ENCODE measurements at regions not wholly inside any gene's neighbourhood (a gene's known extent, or its start where the extent isn't known, plus 50 kb on each side); places are given as distances from the start of the nearest gene placed in this dataset.

DNA sequence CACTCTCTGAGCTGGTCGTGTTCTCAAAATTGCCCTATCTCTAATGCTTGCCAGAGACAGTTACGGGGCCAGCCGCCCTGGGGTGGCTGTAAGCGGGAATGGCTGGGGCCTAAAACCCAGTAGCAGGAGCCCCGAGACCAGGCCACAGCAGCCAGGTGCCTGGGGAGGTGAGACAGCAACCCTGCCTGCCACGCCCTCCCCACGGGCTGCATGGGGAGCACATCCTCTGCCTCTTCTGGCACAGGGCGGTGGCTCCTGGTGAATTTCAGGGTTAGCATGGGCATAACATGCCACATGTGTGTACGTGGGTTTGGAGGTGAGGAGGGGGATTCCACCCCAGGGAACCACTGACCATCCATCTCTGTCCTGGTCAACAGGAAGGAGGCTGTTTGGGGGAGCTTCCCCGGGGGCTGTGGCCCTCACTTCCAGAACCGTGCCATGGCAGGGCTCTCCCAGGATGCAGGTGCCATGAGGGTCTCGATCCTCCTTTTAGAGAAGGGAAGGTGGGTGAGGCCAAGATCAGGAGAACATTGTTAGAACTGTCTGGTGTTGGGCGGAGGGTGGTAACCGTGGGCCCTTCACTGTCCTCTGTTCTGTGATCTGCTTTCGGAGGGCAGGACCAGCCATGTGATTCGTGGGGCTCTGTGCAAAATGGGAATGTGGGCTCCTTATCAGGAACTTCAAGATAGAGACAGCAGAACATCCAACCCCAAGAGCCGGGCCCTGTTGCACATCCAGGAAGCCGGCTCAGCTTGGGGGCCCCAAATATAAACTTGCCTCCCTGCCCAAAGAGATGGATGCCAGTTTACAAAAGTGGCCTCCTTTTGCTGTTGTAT, 312.2 kb upstream of the DIO3 start:
- ChIA-PET CTCF (no interaction called here), POLR2A (no interaction called here)
- Mint-ChIP-seq H3K9me3 (no peaks in the 10 kb centered on the region), H3K27ac (no peak overlapping the region), H3K36me3 (ENCODE audit: low read depth) (no peaks in the 10 kb centered on the region), H3K4me3 (no peak overlapping the region), H3K4me1 (ENCODE audit: low read depth) (peaks cover 3% of the 10 kb centered on the region), H3K27me3 (peaks cover 12% of the 10 kb centered on the region)
- TF ChIP-seq, protein P1, sequence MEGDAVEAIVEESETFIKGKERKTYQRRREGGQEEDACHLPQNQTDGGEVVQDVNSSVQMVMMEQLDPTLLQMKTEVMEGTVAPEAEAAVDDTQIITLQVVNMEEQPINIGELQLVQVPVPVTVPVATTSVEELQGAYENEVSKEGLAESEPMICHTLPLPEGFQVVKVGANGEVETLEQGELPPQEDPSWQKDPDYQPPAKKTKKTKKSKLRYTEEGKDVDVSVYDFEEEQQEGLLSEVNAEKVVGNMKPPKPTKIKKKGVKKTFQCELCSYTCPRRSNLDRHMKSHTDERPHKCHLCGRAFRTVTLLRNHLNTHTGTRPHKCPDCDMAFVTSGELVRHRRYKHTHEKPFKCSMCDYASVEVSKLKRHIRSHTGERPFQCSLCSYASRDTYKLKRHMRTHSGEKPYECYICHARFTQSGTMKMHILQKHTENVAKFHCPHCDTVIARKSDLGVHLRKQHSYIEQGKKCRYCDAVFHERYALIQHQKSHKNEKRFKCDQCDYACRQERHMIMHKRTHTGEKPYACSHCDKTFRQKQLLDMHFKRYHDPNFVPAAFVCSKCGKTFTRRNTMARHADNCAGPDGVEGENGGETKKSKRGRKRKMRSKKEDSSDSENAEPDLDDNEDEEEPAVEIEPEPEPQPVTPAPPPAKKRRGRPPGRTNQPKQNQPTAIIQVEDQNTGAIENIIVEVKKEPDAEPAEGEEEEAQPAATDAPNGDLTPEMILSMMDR (IDR thresholded peaks at IDR 0.05) = no peak
- intact Hi-C loops (cut with micrococcal nuclease) = no loop called here
- DNase-seq (no peak), ATAC-seq (no peak)

DNA sequence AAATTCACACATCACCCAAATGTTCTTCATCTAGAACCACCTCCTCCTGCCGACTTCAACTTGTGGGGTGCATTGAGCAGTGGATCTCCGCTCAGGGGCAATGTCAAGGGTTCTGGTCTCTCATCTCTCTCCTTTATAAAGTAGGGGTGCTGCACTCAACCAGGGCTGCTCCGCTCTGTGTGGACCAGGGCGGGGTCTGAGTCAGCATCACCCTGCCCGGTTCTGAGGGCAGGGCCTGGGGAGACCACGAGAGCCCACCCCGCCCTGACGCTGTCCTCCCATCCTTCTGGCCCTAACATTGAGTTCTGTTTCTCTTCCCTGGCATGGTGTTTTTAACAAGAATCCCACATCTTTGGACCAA, 311.6 kb upstream of the DIO3 start:
- Mint-ChIP-seq H3K9me3 (no peaks in the 10 kb centered on the region), H3K4me3 (no peak overlapping the region), H3K27me3 (peaks cover 13% of the 10 kb centered on the region), H3K27ac (no peak overlapping the region), H3K4me1 (ENCODE audit: low read depth) (peaks cover 3% of the 10 kb centered on the region), H3K36me3 (ENCODE audit: low read depth) (no peaks in the 10 kb centered on the region)
- DNase-seq (no peak), ATAC-seq (no peak)
- intact Hi-C loops (cut with micrococcal nuclease) = no loop called here
- POLR2A ChIA-PET = no interaction called here
- TF ChIP-seq, protein P1 (IDR thresholded peaks at IDR 0.05) = no peak
- CTCF ChIA-PET = no interaction called here

DNA sequence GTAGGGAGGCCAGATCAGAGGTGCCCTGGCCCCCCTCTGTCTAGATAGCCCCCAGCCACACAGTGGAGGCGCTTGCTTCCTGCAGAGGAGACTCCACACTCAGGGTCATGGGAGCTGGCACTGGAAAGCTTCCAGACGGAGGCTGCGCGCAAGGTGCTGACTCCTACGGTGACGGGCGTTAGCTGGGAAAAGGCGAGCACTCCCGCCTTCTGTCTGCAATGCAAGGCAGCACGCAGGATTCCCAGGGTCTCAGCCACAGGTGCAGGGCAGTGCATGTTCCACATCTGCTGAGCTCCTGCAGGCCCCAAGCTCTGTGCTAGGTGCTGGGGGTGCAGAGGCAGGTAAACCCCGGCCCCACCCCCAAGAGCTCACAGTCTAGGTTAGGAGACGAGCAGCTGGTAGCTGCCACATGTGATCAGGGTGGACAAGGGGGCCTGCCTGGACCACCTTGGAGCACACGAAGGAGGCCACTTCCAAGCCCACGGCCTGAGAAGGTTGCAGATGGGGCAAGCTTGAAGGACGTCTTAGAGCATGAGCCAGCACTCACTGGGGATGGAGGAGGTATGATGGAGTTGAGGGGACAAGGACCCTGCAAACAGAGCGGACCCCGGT, 310.9 kb upstream of the DIO3 start:
- H3K4me3 Mint-ChIP-seq = no peak overlapping the region
- no peak overlapping the region for H3K27ac Mint-ChIP-seq
- POLR2A ChIA-PET = no interaction called here
- H3K9me3 Mint-ChIP-seq = no peaks in the 10 kb centered on the region
- intact Hi-C loops (cut with micrococcal nuclease) = no loop called here
- peaks cover 15% of the 10 kb centered on the region for H3K27me3 Mint-ChIP-seq
- DNase-seq (no peak), ATAC-seq (no peak)
- TF ChIP-seq, protein P1 (IDR thresholded peaks at IDR 0.05) = no peak
- CTCF ChIA-PET = no interaction called here
- H3K36me3 Mint-ChIP-seq (ENCODE audit: low read depth) = no peaks in the 10 kb centered on the region
- peaks cover 3% of the 10 kb centered on the region for H3K4me1 Mint-ChIP-seq (ENCODE audit: low read depth)

DNA sequence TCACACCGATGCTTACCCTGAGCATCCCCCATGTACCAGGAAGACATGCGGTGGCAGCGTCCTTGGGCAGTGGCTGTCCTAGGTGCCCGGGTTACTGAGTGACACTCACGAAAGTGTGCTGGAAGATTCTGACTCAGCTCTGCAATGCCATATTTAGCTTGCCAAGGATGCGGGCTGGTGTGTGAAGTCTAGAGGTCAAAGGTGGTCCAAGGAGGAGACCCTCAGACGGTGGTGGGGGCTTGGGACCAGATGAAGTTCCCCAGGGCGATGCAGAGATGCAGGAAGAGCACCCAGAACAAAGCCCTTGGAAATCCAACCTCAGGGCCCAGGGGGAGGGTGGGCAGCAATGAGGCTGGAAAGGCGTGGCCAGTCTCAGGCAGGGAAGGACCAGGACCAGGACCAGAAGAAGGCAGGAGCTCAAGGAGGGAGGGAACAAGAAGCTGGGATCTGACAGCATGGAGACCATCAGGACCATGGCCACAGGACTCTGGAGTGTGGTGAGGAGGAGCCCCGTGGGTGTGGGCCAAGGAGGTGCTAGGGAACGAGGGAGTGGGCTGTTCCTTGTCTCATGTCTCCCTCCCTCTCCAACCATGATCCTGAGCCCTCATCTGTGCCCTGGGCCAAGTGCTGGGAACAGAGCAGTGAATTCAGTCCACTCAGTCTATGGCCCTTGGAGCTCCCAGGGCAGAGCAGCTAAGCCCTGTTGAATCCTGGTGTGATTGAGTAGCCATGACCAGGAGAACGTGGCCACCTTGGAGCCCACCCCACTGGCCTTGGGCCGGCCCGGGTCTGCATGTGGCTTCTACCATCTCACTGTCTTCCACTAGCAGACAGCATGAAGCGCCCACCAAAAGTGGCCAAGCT, 310.1 kb upstream of the DIO3 start:
- TF ChIP-seq, protein P1 (IDR thresholded peaks at IDR 0.05) = no peak
- Mint-ChIP-seq H3K27me3 (peaks cover 15% of the 10 kb centered on the region), H3K27ac (no peak overlapping the region), H3K9me3 (no peaks in the 10 kb centered on the region), H3K4me3 (no peak overlapping the region), H3K36me3 (ENCODE audit: low read depth) (no peaks in the 10 kb centered on the region), H3K4me1 (ENCODE audit: low read depth) (peaks cover 3% of the 10 kb centered on the region)
- CTCF ChIA-PET = no interaction called here
- ATAC-seq (no peak), DNase-seq (no peak)
- intact Hi-C loops (cut with micrococcal nuclease) = no loop called here
- POLR2A ChIA-PET = no interaction called here
